B cell (primary cell): ENCODE measurements at regions not wholly inside any gene's neighbourhood (a gene's known extent, or its start where the extent isn't known, plus 50 kb on each side); places are given as distances from the start of the nearest gene placed in this dataset.
"Not testable (repeated sequence)": the region's sequence is repeated elsewhere in the genome, so short reads cannot be mapped to it uniquely, and the experiment has no call there.

Experiments used
- ATAC-seq: fragments of 200-7000 bp; cut with Tn5 transposase; one replicate; pipeline ENCODE4 v1.10.0; 2021; ENCODE audit warnings: low read depth, mild to moderate bottlenecking, moderate number of reproducible peaks, moderate library complexity
- CTCF ChIA-PET: fragments of 350-600 bp; sonication (Branson Sonifier 250); formaldehyde crosslinking; loops from one replicate; lab custom pipeline; 2021; ENCODE audit warnings: antibody characterized with exemption, inconsistent platforms; lab: Charles Lee
- POLR2A ChIA-PET: fragments of 350-600 bp; sonication (Branson Sonifier 250); formaldehyde crosslinking; loops from one replicate; lab custom pipeline; 2021; ENCODE audit warnings: antibody characterized with exemption; lab: Charles Lee
- DNase-seq: peaks from one replicate; pipeline ENCODE4 v3.0.0; 2013
- H2AFZ ChIP-seq: 2 replicates; pipeline ENCODE4 v1.6.1; 2012; ENCODE audit warnings: mild to moderate bottlenecking, low read depth, low read length; ENCODE audit not compliant: insufficient read depth, poor library complexity, severe bottlenecking
- H3K27ac ChIP-seq, 2 donors: 1 replicate in 1 of 2; 2 replicates in 1 of 2; pipeline ENCODE4 v1.5.1; 2012 to 2013; ENCODE audit warnings: low read length in 2 of 2, mild to moderate bottlenecking in 2 of 2, moderate library complexity in 1 of 2
- H3K27me3 ChIP-seq, 4 experiments: fragments of 200-600 bp in 1 of 4; sonication (generic) in 1 of 4; replicated peaks in 1 of 4; 1 replicate in 2 of 4; 2 replicates in 2 of 4; pipeline versions ENCODE4 v1.6.1 to v1.7.0; 2013 to 2016; ENCODE audit warnings: low read length in 3 of 4, mild to moderate bottlenecking in 2 of 4, mixed read lengths in 1 of 4, moderate library complexity in 1 of 4; ENCODE audit not compliant: insufficient read depth in 4 of 4, control insufficient read depth in 3 of 4; ENCODE audit errors: control extremely low read depth in 1 of 4
- H3K36me3 ChIP-seq, 2 experiments: replicated peaks in 1 of 2; 1 replicate in 1 of 2; 2 replicates in 1 of 2; pipeline versions ENCODE4 v1.6.1 to v1.7.1; 2013; ENCODE audit warnings: low read length in 1 of 2; ENCODE audit not compliant: insufficient read depth in 2 of 2, control insufficient read depth in 1 of 2; ENCODE audit errors: control extremely low read depth in 1 of 2, extremely low read depth in 1 of 2
- H3K4me1 ChIP-seq, 2 donors: fragments of 200-600 bp in 1 of 2; sonication (generic) in 1 of 2; 1 replicate in 1 of 2; 2 replicates in 1 of 2; pipeline versions ENCODE4 v1.5.1 to v1.6.1; 2013 to 2017; ENCODE audit warnings: low read length in 2 of 2; ENCODE audit not compliant: control insufficient read depth in 2 of 2, insufficient read depth in 2 of 2
- H3K4me2 ChIP-seq: replicated peaks from 2 replicates; pipeline ENCODE3; 2012; ENCODE audit warnings: mild to moderate bottlenecking, low read depth, low read length; ENCODE audit not compliant: poor library complexity, severe bottlenecking
- H3K4me3 ChIP-seq, 5 experiments: fragments of 200-600 bp in 1 of 5; sonication (generic) in 1 of 5; 1 replicate in 3 of 5; 2 replicates in 2 of 5; pipeline versions ENCODE4 v1.5.1 to v1.7.0; 2011 to 2016; ENCODE audit warnings: low read length in 4 of 5, mild to moderate bottlenecking in 4 of 5, low read depth in 2 of 5, control low read depth in 1 of 5, moderate library complexity in 1 of 5; ENCODE audit not compliant: insufficient read depth in 1 of 5; ENCODE audit errors: control extremely low read depth in 1 of 5, extremely low read depth in 1 of 5
- H3K79me2 ChIP-seq: fragments of 200-600 bp; sonication (generic); one replicate; pipeline ENCODE4 v1.6.0; 2016; ENCODE audit warnings: low read length; ENCODE audit not compliant: control insufficient read depth, insufficient read depth
- H3K9ac ChIP-seq: fragments of 200-600 bp; sonication (generic); 2 replicates; pipeline ENCODE4 v1.6.1; 2017; ENCODE audit warnings: mild to moderate bottlenecking, low read length, moderate library complexity
- H3K9me3 ChIP-seq, 3 donors: one replicate each; pipeline versions ENCODE4 v1.6.1 to v1.7.1; 2013; ENCODE audit warnings: low read length in 2 of 3; ENCODE audit not compliant: control insufficient read depth in 2 of 3, insufficient read depth in 1 of 3; ENCODE audit errors: control extremely low read depth in 1 of 3
- H4K20me1 ChIP-seq: 2 replicates; pipeline ENCODE4 v1.6.0; 2012; ENCODE audit warnings: mild to moderate bottlenecking, low read length; ENCODE audit not compliant: insufficient read depth, control insufficient read depth, poor library complexity, severe bottlenecking
- H3K27ac Mint-ChIP-seq: one replicate; pipeline ENCODE4 v1.8.0; 2021; ENCODE audit warnings: mixed read lengths
- H3K27me3 Mint-ChIP-seq: one replicate; pipeline ENCODE4 v1.8.0; 2021; ENCODE audit warnings: mixed read lengths
- H3K4me1 Mint-ChIP-seq: one replicate; pipeline ENCODE4 v1.8.0; 2021; ENCODE audit warnings: mixed read lengths
- H3K4me3 Mint-ChIP-seq: one replicate; pipeline ENCODE4 v1.8.0; 2021; ENCODE audit warnings: mixed read lengths
- H3K9me3 Mint-ChIP-seq: one replicate; pipeline ENCODE4 v1.8.0; 2022; ENCODE audit warnings: mixed read lengths; ENCODE audit not compliant: insufficient read depth
- EZH2 ChIP-seq: IDR thresholded peaks from 2 replicates; pipeline ENCODE4 v1.6.1; 2012; ENCODE audit warnings: borderline replicate concordance, low read depth, mild to moderate bottlenecking, moderate library complexity, low read length; ENCODE audit not compliant: insufficient read depth, poor library complexity, severe bottlenecking
- WGBS: methylation state at CpG from one replicate; pipeline ENCODE4 v1.1.5; 2013; ENCODE audit warnings: missing lambda C conversion rate; ENCODE audit not compliant: insufficient coverage; 5-methylcytosine and 5-hydroxymethylcytosine counted together
- intact Hi-C: fragments of 100-400 bp; cut with micrococcal nuclease; formaldehyde crosslinking; loops from one replicate; pipeline ENCODE4 v1.10.0; 2022
- TF ChIP-seq, protein P1 (sequence below): fragments of 200-600 bp; IDR thresholded peaks from one replicate; pipeline ENCODE4 v1.8.0; 2022; ENCODE audit warnings: antibody characterized with exemption, mild to moderate bottlenecking

DNA sequence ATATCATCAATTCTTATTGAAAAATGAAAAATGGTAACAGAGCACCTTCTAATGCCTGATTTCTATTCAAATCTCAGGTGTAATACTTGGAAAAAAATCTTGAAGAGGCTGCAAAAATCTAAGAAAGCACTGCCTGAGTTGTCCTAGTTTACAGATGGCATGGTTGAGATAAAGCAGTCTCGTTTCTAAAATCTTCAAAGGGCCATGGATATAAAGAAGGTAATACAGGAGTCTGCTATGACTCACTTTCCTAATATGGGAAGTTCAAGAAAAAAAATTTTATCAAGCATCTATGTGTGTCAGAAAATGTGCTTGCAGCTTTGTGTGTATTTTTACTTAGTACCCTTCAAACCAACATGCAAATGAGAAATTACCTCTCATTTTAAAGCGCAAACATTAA is 163.3 kb downstream of the DMAC1 start:
- Mint-ChIP-seq H3K9me3 (no peaks in the 10 kb centered on the region), H3K4me3 (no peak overlapping the region), H3K4me1 (no peaks in the 10 kb centered on the region), H3K27ac (no peak overlapping the region), H3K27me3 (no peaks in the 10 kb centered on the region)
- Histone ChIP-seq H3K4me3 (no peak overlapping the region), H3K27ac (no peak overlapping the region), H3K27me3 (no peaks in the 10 kb centered on the region), H2AFZ (no peak overlapping the region), H3K4me2 (no peak overlapping the region), H3K36me3 (no peaks in the 10 kb centered on the region), H3K9me3 (no peaks in the 10 kb centered on the region), H3K4me1 (no peaks in the 10 kb centered on the region), H4K20me1 (no peaks in the 10 kb centered on the region), H3K79me2 (no peaks in the 10 kb centered on the region), H3K9ac (no peak overlapping the region)
- ChIA-PET POLR2A (no interaction called here), CTCF (no interaction called here)
- intact Hi-C loops = no loop called here
- DNase-seq = no peak
- TF ChIP-seq EZH2 = no peak
- TF ChIP-seq, protein P1, sequence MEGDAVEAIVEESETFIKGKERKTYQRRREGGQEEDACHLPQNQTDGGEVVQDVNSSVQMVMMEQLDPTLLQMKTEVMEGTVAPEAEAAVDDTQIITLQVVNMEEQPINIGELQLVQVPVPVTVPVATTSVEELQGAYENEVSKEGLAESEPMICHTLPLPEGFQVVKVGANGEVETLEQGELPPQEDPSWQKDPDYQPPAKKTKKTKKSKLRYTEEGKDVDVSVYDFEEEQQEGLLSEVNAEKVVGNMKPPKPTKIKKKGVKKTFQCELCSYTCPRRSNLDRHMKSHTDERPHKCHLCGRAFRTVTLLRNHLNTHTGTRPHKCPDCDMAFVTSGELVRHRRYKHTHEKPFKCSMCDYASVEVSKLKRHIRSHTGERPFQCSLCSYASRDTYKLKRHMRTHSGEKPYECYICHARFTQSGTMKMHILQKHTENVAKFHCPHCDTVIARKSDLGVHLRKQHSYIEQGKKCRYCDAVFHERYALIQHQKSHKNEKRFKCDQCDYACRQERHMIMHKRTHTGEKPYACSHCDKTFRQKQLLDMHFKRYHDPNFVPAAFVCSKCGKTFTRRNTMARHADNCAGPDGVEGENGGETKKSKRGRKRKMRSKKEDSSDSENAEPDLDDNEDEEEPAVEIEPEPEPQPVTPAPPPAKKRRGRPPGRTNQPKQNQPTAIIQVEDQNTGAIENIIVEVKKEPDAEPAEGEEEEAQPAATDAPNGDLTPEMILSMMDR = no peak
- ATAC-seq = no peak
- 100% methylated on average over 1 of the region's 2 CpGs for whole genome bisulfite sequencing

DNA sequence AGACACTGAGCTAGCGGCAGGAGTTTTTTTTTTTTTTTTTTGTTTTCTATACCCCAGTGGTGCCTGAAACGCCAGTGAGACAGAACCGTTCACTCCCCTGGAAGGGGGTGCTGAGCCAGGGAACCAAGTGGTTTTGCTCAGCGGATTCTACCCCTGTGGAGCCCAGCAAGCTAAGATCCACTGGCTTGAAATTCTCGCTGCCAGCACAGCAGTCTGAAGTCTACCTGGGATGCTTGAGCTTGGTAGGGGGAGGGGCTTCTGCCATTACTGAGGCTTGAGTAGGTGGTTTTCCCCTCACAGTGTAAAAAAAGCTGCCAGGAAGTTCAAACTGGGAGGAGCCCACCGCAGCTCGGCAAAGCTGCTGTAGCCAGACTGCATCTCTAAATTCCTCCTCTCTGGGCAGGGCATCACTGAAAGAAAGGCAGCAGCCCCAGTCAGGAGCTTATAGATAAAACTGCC is 173.0 kb downstream of the DMAC1 start:
- intact Hi-C loops, CTCF ChIA-PET, H4K20me1 ChIP-seq, H3K27ac ChIP-seq, H3K36me3 ChIP-seq, POLR2A ChIA-PET, ATAC-seq, H3K9me3 Mint-ChIP-seq, H3K27ac Mint-ChIP-seq, H3K27me3 Mint-ChIP-seq, H3K79me2 ChIP-seq, H3K27me3 ChIP-seq: not testable (repeated sequence)
- Histone ChIP-seq H2AFZ (peak overlapping the region; percentile 56), H3K4me2 (peak overlapping the region; percentile 61), H3K4me1 (peaks cover 12 to 16% of the 10 kb centered on the region in 2 donors), H3K4me3 (peak overlapping the region in 3 of 5 experiments; percentile 17 to 51 (median 44)), H3K9me3 (peaks cover 0 to 16% (median 0%) of the 10 kb centered on the region in 3 donors), H3K9ac (peak overlapping the region; percentile 55)
- Mint-ChIP-seq H3K4me1 (peaks cover 22% of the 10 kb centered on the region), H3K4me3 (peak overlapping the region; percentile 68)
- DNase-seq = peak; percentile 30
- WGBS = 11% methylated on average over 6 of the region's 7 CpGs
